GM21515 (cell line): ENCODE measurements at regions not wholly inside any gene's neighbourhood (a gene's known extent, or its start where the extent isn't known, plus 50 kb on each side); places are given as distances from the start of the nearest gene placed in this dataset.
A peak's percentile ranks its signal among the peaks of the same experiment; 100 is the strongest.

Experiments used
- ATAC-seq: cut with Tn5 transposase; IDR thresholded peaks from one replicate; pipeline ENCODE4 v1.9.1; 2021; ENCODE audit not compliant: unreplicated experiment

DNA sequence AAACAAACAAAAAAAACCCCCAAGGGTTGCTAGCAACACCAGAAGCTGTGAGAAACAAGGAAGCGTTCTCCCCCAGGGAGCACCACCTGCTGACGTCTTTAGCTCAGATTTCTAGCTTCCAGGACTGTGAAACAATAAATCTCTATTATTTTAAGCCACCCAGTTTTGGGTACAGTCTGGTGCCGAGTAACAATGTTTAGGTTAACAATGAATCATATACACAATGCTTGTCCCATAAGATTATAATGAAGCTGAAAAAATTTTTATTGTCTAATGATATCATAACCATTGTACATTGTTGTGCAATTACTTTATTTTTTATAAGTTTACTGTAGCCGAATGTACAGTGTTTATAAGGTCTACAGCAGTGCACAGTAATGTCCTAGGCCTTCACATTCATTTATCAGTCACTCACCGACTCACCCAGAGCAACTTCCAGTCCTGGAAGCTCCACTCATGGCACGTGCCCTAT, 72.1 kb upstream of the CAB39 start:
- ATAC-seq, result no peak

DNA sequence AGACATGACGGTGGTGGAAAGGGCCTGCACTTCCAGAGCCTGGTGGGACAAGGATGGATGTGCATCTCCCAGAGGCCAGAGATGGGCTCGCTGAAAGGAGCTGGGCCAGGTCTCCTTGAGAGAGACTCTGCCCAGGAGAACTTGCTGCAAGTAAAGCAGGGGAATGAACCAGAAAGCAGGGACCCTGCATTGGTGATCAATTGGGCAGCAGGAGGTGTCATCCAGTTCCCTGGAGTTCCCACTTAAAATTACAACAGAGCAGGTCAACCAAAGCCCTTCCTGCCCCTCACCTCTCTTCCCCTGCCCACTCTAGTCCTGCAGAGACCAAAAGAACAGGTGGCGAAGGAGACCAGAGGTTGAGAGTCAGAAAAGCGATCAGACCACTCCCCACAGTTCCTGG, 69.7 kb upstream of the CAB39 start:
- ATAC-seq, result no peak

DNA sequence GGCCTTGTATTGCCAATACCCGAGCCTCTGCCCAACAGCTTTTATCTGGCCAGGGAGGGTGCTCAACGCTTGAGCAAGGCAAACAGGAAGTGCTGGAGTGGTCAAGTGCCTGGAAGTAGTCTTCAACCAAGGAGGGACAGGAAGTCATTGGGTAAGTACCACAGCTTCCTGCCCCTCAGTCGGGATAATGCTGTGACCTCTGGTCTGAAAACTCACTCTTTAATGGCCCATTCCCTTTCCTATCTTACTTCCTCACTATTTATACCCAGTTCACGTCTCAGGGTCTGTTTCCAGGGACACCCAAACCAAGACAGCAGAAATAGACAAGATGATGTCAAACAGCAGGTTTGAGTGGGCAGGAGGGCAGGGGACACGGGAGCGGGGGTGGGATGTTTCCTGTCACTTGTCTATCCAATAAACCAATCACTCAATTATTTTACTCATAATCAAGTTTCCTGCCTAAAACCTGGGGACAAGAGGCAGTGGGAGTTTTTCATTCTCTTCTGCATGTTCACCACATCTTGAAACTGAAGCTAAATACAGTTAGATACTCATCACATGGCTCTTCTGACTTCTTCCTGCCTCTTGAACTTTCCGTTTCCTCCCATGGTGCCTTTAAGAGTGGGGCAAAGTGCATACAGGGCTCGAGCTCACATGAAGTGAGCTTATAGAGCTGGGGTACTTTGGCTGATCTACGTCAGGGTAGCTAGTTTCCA, 68.9 kb upstream of the CAB39 start:
- peak; percentile 81 for ATAC-seq

DNA sequence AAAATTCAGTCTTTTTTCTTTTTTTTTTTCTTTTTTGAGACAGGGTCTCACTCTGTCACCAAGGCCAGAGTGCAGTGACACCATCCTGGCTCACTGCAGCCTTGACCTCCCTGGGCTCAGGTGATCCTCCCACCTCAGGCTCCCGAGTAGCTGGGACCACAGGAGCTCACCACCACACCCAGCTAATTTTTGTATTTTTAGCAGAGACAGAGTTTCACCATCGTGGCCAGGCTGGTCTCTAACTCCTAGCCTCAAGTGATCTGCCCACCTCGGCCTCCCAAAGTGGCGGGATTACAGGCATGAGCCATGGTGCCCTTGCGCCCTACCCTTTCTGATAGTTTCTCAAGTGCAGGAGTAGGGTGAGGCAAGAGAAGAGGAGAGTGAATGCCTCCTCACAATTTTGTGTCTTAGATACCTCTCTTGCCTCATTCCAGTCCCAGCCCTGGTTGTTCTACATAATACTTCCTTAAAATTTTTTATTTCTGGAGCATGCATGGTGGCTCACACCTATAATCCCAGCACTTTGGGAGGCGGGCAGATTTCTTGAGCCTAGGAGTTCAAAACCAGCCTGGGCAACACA, 68.2 kb upstream of the CAB39 start:
- peak; percentile 17 for ATAC-seq

DNA sequence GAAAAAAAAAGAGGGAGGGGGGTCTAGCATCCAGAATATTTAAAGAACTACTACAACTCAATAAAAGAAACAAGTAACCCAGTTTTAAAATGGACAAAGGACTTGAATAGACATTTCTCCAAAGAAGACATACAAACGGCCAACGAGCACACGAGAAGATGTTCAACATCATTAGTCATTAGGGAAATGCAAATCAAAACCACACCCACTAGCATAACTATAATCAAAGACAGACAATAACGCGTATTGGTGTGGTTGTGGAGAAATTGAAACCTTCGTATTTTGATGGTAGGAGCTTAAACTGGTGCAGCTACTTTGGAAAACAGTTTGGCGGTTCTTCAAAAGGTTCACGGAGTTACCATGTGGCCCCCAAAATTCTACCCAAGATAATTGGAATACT, 64.3 kb upstream of the CAB39 start:
- ATAC-seq, result no peak

DNA sequence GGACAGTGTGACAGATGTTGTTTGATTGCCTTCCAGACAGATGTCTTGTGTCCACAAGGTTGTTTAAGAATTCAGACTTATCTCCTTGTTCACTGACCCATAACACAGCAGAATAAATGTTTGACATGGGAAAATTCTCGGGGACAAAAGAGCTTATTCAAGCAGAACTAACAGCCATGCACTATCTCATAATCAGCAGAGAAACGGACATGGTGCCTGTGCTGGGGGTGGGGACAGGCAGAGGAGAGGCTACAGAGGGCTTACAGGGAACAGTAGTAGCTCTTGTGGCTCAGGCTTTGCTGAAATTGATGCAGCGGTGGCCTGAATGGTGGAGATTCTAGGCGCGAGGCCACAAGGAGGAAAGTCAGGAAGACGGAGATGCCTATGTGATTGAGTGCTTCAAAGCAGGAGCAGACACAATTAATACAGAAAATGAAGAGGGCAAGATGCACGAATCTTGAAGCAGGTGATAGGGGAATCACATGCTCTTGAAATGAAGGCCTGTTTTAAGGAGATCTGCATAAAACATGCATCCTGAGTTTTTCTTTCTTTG, 62.0 kb upstream of the CAB39 start:
- ATAC-seq, result peak; percentile 54

DNA sequence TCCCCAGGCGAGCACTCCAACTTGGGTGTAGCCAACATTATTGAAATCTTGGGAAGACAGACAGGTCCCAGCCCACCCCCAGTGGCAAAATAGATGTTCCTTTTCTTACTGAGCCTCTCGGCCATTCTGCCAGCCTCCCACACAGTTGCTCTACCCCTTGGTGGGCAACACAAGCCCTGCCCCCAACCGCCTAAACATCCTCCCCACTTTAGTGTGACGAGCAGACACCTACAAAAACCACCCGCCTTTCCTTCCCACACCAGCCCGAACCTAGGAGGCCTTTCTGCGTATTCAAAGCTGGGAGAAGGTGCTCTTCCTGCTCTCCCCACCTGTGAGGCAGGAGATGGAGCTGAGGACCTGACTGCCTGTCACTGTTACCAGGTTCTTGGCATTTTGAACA, 58.6 kb upstream of the CAB39 start:
- ATAC-seq, result no peak

DNA sequence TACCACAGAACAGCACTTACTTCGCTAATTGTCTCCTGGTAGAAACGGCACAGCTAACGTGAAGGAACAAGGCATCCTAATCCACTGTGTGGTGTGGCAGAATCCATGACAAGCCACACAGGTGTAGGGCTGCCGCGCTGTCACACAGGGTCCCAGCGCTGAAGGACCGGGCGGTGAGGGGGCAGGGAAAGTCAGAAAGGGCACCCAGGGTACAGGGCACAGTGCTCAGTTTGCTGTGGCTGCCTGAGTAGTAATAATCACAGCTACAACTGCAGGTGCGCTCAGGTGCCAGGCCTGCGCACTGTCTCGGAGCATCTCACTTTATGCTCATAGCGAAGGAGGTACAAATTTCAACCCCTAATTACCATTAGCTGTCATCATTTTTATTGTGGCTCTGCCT, 55.2 kb upstream of the CAB39 start:
- no peak for ATAC-seq

DNA sequence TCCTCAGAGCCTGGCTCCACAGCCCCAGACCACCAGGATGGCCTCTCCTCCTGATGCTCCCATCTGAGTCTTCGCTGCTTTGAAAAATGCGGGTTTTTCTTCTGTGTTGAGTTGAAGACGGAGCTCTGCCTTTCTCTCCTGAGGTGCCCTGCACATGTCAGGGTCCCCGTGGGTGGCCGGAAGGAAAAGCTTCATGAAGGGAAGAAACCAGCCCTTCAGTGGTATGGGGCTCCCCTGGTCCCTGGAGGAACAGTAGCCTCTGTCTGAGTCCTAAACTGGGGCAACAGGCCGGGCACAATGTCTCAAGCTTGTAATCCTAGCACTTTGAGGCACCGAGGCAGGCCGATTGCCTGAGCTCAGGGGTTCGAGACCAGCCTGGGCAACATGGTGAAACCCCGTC, 54.7 kb upstream of the CAB39 start:
- ATAC-seq, result no peak

DNA sequence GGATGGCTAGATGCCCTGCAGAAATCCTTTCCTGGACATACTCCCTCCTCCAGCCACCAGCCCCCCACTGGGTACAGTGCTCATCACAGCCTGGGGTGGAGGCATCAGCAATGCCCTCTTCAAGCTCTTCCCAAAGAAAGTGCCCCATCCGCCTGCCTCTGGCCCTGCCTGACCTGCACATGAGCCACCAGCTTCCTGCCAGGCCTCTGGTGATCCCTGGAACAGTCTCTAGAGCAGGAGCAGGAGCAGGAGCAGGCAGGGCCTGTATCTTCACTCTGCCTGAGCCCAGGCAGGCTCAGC, 54.1 kb upstream of the CAB39 start:
- ATAC-seq, result peak; percentile 1

DNA sequence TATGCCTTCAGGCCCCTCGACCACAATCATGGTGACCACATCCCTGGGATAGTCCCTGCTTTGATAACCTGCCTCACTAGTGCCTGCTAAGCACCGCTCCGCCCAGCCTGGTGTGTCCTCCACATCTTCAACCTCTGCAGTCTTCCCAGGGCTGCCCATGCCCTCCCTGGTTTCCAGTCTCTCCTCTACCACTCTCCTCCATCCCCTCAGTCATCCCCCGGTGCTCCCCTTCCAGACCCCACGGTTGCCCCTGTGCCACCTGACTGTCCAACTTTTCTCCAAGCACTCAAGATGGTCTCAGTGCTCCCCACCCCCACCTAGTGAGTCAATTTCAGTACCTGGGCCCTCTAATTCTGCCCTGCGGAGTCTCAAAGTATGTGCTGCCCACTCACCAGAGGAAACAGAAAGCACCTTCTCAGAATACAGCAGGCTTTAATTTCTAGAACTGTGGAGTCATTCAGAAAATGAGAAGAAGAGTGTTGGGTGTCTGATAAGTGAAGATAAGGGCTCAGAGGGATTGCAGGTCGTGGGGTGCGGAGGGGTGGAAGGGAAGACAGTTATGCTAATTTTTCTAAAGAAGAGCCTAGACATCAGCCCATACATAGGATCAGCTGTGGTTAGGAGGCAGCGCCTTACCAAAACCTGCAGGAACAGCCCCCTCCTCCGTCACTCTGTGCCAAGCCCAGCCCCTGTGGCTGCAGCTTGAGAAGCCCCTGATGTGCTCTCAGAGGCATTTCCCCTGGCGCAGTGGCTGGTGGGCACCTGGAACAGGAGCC, 53.6 kb upstream of the CAB39 start:
- peak; percentile 49 for ATAC-seq

DNA sequence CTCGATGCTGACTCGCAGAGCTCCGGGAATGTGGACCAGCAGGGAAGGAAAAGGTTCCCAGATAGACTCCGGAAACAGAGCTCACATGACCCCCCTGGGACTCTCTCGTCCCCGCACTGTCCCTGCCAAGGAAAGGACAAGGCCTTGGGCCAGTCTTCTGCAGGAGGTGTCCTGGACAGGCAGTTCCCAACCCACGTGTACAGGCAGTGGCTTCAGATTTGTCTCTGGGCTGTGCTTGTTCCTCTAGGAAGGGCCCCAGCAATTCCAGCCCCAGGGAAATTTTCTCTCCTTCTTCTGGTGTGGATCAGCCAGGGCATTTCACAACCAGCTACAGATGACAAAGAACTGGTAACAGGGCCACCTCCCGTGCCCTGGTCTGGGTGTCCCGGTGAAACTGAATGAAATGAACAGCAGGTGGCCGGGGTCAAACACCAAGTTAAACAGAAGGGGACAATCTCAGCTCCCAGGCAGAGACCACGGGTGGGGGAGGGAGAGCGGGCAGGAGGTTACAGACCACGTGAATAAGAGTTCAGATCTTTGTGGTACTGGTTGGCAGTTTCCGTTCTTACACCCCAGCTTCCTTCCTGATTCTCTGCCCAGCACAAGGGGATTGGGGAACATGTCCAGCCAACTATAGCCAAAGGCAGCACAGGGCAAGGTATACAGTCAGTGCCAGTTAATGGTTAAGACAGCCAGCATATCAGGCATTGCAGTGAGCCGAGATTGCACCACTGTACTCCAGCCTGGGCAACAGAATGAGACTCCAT, 52.2 kb upstream of the CAB39 start:
- no peak for ATAC-seq

DNA sequence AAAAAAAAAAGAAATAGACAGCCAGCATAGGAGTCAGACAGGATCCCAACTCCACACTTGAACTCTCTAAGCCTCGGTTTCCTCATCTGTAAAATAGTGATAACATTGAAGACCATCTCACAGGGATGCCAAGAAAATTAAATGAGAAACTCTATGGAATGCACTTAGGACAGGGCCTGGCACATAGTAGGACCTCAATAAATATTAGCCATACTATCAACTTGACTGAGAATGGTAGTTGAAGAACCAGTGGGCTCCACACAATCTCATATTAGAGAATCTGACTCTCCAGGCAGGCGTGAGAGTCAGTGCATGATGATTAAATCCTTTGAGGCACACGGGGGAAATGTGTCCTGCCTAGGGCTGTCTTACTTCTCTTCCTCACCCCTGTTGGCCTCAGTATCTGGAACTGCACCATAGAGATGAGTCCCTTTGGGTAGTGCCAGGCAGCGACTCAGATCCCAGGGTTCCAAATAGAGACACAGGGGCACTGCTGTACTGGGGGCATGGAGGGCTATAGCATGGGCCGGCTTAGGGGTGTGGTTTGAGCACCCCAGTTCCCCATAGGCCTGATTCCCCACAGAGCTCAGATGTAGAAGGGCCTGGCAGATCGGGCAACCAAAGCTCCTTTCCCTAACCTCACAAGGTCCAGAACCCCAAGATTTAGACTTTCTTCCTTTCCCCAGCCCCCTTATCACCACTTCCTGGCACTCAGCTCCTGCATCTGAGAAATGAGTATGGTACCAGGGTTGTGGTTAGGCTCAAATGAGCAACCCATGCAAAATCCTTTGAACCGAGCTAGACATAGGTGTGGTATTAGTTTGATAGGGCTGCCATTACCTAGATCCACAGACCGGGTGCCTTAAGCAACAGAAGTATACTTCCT, 51.3 kb upstream of the CAB39 start:
- peak; percentile 26 for ATAC-seq
